GM12865 (cell line): ENCODE measurements at regions not wholly inside any gene's neighbourhood (a gene's known extent, or its start where the extent isn't known, plus 50 kb on each side); places are given as distances from the start of the nearest gene placed in this dataset.

Experiments used
- DNase-seq: peaks from one replicate; pipeline ENCODE4 v3.0.0; 2010; ENCODE audit warnings: low read depth
- H3K4me3 ChIP-seq: 2 replicates; pipeline ENCODE4 v1.5.1; 2011; ENCODE audit warnings: mild to moderate bottlenecking, low read depth, low read length, control low read depth
- TF ChIP-seq, protein P1 (sequence below): IDR thresholded peaks from 2 replicates; pipeline ENCODE4 v1.5.1; 2011; ENCODE audit warnings: low read length, control low read depth, low read depth, inconsistent platforms; ENCODE audit not compliant: insufficient read depth; ENCODE audit errors: missing control alignments

DNA sequence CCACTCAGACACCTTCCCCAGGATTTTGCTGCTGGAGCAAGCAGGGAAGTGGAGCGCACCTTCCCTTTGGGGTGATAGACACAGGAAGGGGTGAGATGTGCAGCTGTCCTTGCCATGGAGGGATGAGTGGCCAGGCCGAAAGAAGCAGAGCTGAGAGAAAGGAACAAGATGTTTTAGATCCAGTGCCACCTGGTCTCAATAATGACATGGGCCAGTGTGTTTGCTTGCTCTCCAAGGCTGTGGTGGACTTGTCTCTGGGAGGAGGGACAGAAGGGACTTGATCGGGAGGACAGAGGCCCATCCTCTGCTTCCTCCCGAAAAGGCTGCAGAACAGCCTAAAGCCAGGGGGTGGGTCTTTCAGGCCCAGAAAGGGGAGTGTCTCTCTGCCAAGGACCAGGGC, 61.7 kb upstream of the CCDC167 start:
- DNase-seq = peak; percentile 38
- H3K4me3 ChIP-seq = peak overlapping the region; percentile 32
- TF ChIP-seq, protein P1, sequence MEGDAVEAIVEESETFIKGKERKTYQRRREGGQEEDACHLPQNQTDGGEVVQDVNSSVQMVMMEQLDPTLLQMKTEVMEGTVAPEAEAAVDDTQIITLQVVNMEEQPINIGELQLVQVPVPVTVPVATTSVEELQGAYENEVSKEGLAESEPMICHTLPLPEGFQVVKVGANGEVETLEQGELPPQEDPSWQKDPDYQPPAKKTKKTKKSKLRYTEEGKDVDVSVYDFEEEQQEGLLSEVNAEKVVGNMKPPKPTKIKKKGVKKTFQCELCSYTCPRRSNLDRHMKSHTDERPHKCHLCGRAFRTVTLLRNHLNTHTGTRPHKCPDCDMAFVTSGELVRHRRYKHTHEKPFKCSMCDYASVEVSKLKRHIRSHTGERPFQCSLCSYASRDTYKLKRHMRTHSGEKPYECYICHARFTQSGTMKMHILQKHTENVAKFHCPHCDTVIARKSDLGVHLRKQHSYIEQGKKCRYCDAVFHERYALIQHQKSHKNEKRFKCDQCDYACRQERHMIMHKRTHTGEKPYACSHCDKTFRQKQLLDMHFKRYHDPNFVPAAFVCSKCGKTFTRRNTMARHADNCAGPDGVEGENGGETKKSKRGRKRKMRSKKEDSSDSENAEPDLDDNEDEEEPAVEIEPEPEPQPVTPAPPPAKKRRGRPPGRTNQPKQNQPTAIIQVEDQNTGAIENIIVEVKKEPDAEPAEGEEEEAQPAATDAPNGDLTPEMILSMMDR = no peak

DNA sequence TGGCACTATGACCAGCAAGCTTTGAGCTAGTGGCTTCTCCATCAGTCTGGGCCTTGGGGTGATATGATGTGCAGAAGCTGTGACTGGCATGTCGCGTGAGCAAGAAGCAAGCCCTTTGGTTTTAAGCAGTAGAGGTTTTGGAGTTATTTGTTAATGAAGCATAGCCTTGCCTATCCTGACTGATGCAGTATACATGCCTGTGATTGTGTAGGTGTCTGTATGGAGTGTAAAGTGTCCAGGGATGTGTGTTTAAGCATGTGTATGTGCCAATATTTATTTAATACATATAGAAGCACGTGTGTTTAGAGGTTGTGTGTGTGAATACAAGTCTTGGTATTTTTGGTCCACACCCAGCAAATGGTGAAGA, 61.0 kb upstream of the CCDC167 start:
- TF ChIP-seq, protein P1 = no peak
- no peak for DNase-seq
- peak overlapping the region; percentile 32 for H3K4me3 ChIP-seq

DNA sequence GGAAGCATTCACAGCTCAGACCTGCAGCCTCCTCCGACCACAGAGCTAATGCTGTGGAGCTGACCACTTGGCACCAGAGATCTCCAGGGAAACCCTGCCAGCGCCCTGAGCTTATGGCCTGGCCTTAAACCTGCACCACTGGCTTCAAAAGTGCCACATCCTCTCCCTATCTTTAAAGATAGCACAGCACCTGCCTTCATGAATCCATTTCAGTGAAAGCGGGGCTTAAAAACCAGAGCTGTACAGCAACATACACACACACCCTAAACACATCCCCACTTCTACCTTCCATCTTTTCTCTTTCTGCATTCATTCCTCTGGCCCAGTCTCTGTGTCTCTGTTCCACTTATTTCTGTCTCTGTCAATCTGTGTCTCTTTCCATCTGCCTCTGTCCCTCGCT, 59.8 kb upstream of the CCDC167 start:
- no peak for DNase-seq
- peak overlapping the region; percentile 67 for H3K4me3 ChIP-seq
- TF ChIP-seq, protein P1 = no peak

DNA sequence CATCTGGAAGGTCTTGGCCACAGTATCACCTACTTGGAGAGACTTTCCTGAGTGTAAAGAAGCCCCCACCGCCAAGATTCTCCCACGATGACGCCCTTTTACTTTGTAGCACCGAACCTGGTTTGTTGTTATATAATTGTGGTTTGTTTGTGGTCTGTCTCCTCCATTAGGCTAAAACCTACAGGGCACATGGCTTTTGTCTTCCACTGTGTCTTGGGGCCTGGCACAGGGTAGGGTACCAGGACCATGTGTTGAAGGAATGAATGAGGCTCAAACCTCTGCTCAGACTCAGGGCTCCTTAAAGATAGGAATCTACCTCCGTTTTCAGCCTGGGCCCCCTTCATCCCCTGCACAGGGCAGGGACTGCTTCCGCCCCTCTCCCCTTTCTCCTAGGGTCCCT, 59.4 kb upstream of the CCDC167 start:
- TF ChIP-seq, protein P1 = no peak
- peak overlapping the region; percentile 67 for H3K4me3 ChIP-seq
- no peak for DNase-seq

DNA sequence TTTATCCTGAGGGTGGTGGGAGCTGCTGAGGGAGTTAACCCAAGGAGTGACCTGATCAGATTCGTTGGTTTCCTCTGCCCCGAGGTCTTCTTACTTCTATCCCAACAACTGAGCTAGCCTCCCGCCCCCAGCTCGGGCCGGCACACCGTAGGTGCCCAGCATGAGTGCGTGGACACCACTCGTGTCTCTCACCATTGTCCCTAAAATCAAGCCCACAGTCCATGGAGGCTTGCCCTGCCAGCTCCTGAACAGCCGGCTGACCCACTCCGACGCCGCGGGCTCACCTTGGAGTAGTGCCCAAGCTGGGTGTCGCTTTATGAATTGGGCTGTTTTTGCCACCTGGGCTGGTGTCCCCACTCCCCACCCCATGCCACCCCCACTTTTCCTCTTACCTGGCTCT, 59.0 kb upstream of the CCDC167 start:
- DNase-seq = no peak

DNA sequence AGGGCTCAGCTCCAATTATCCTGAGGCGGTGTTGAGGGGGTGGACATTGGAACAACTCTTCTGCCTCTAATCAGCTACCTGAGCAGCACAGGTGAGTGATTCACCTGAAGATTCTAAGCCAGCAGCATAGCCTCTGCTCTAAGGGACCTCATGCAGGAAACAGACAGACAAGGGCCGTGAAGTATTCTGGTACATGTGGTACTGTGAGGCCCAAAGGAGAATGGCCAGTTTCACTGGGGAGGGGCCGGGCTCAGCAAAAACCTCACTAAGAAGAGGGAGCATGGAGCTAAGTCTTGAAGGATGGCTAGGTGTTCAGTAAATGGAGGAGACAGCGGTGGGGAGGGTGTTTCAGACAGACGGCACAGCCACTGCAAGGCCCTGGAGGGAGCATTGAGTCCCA, 58.5 kb upstream of the CCDC167 start:
- H3K4me3 ChIP-seq = peak overlapping the region; percentile 67
- DNase-seq = peak; percentile 87
- TF ChIP-seq, protein P1 = no peak

More for the DNA sequence above, 59.0 kb upstream of the CCDC167 start:
- TF ChIP-seq, protein P1 = no peak
- peak overlapping the region; percentile 67 for H3K4me3 ChIP-seq

DNA sequence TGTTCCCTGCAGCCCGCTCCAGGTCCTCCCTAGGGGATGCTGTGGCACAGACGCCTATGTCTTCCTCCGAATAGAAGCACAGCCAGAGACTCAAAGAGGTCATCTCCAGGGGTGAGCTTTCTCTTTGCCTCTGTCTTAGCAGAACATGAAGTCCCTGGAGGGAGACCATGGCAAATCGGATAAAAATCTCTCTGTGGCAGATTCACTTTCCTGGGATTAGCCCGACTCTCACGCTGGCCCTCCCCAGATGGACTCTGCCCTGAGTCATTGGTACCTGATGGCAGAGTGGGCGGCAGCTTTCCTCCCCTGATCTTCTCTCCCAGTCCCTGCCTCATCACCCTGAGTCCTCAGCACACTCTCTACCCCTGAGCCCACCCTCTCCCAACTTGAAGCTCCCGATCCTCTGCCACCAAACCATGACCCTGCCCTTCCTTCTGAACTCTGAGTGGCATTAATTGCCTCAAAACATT, 58.0 kb upstream of the CCDC167 start:
- H3K4me3 ChIP-seq = peak overlapping the region; percentile 67
- DNase-seq = peak; percentile 39
- TF ChIP-seq, protein P1 = no peak
